GM19043 (cell line): ENCODE measurements at regions not wholly inside any gene's neighbourhood (a gene's known extent, or its start where the extent isn't known, plus 50 kb on each side); places are given as distances from the start of the nearest gene placed in this dataset.

Experiments used
- ATAC-seq: cut with Tn5 transposase; IDR thresholded peaks from one replicate; pipeline ENCODE4 v1.9.1; 2021; ENCODE audit warnings: low read depth; ENCODE audit not compliant: unreplicated experiment

DNA sequence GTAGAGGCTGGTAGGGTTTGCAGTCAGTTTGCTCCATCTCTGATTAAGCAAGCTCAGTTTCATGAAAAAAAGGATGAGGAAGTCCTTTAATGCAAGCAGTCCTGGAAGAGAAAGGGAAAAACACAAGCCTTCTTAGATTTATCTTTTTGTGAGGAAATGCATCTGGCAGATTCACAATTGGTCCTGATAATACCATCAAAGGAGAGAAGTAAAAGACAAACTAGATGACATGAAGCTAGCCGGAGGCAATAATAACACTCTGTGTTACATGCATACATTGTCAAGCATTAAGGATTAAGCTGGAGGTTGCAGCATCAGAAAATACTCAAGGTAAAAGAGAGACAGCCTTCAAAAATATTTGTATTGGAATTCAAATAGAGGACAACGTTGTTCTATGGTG, 356.0 kb upstream of the TEX13C start, which contains the start of gene TENM1:
TENM1 (minus strand) TSS at position 101 of the 400 bp plus-strand sequence.
- no peak for ATAC-seq

- ATAC-seq, result no peak
Measured at GRCh38 chrX:124975456-124975855, 344.2 kb upstream of the TEX13C start.

- ATAC-seq, result no peak
Measured at GRCh38 chrX:124981420-124981819, 338.3 kb upstream of the TEX13C start.

DNA sequence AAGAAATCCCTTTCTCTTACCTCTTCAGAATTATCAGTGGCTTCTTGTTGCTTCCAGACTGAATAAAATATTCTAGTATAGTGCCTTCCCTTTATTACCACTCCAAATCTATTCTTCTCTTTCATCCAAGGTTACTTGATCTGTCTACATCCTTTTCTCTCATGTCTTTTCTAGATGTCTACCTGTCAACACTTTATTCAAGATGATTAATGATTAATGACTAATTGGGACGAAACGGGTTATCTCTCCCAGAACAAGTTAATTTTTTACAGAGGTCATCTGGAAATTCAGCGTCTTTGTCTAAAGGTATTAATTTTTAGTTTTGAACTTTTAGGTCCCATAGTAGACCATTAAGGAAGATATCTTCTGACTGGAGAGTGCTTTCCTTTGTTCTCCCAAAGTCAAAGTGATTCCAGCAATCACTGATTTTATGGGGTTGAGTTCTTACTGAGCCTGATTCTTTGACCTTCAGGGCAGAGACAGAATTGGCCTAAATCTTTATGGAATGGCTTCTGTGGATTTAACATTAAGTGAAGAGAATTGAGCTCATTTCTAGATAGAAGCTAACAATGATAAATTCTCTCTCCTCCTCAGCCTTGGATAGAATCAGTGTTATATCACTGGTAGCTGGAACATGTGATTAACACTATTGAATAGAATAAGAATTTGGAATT, 335.4 kb upstream of the TEX13C start:
- ATAC-seq, result no peak

DNA sequence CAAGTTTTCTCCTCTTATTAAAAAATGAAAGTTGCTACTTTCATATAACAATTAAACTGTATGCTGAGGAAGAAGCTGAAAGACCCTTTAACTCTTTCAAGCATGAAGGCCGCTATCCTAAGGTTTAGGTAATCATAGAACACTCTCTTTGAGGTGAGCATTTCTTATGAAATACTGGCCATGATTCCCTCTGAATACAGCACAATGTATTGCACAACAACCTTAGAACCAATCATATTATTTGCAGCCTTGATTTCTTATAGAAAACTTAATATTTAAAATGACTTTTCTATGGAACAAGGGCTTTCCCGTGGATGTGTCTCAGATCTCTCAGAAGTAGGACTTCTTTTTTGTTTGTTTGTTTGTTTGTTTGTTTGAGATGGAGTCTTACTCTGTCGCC, 333.4 kb upstream of the TEX13C start:
- ATAC-seq, result no peak

DNA sequence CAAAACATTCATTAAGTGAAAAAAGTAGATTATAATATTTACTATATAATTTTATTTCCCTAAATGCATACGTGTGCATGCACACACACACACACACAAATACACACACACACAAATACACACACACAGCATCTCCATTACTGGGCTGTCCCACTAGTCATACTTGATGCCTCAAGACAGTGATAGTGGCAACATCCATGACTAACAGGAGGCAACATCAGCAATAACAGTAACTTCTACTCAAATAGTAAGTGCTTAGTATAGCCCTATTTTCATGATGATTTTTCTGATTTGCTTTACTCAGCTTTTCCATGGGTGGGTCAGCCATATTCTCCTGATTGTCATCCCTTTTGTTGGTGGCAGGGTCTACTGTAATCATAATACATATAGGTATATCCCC, 325.9 kb upstream of the TEX13C start:
- ATAC-seq, result no peak

- no peak for ATAC-seq
Measured at GRCh38 chrX:124994404-124994803, 325.3 kb upstream of the TEX13C start.

DNA sequence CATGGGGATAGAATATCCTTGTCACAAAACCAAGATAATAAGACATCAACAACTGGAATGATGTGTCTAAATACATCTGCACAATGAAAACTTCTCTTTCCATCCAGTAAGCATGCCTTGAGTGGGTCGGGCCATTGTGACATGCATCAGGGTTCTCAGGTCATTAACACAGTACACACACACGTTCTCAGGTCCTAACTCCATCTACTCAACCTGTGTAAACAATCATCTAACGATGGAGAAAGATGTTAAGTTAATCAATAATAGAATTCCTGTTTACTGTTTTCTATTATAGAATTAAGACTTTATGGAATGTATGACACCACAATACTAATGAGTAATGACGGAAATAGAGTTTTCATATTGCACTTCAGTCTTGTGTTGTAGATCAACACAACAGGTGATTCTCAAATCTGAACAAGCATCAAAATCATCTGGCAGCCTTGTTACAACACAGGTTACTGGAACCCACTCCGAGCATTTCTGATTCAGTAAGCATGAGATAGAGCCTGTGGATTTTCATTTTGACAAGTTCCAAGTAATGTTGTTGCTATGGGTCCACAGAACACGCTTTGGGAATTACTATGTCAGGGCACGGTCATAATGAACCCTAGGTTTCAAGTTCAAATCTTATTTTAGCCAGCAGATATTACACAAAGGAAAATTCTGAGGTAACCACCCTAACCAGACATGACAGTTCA, 315.8 kb upstream of the TEX13C start:
- no peak for ATAC-seq

- no peak for ATAC-seq
Measured at GRCh38 chrX:125004799-125005198, 314.9 kb upstream of the TEX13C start.

- ATAC-seq, result no peak
Measured at GRCh38 chrX:125005863-125006262, 313.8 kb upstream of the TEX13C start.

DNA sequence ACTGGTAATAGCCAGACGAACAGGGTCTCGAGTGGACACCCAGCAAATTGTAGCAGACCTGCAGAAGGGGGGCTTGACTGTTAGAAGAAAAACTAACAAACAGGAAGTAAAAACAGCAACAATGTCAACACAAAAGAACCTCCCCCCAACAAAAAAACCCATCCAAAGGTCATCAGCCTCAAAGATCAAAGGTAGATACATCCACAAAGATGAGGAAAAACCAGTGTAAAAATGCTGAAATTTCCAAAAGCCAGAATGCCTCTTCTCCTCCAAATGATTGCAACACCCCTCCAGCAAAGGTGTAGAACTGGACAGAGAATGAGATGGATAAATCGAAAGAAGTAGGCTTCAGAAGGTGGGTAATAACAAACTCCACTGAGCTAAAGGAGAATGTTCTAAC, 313.0 kb upstream of the TEX13C start:
- no peak for ATAC-seq

DNA sequence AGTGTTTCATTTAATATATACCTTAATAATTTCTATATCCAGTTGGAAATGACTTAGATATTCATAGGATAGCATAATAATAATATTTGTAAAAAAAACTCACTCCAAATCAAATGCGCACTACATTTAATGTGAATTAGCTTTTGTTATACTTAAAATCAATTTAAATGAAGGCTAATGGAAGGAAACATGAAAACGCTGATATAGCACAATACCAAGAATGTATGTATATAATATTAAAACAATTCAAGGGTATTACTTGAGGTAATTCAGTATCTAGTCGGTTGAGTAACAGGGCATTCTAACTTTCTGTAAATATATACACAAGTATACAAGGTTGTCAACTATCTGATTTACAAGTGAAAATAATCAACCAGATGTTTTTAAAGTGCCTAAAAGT, 307.1 kb upstream of the TEX13C start:
- ATAC-seq, result no peak

DNA sequence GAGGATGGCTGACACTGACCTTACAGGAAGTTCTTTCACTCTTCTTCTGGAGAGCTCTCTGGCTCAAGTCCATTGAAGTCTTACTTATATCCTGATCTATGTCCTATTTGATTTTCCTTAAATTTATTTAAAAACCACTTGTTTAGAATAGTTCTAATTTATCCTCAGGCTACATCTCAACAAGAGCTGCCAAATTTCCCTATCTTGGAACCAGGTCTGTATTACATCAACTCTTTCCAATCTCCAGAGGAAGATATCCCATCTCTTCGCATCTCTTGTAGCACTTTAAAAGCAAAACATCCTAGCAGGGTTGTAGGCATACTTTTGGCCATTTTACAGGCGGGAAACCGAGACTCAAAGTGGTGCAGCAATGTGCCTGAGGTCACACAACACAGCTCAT, 290.5 kb upstream of the TEX13C start:
- ATAC-seq, result no peak
